ENCODE measurements at regions not wholly inside any gene's neighbourhood (a gene's known extent, or its start where the extent isn't known, plus 50 kb on each side); places are given as distances from the start of the nearest gene placed in this dataset.

- Histone ChIP-seq H3K9me3 (ENCODE audit: control insufficient read depth, insufficient read depth, low read depth, low read length) (no peaks in the 10 kb centered on the region), H3K4me3 (ENCODE audit: low read depth, low read length) (no peak overlapping the region), H3K4me1 (ENCODE audit: control insufficient read depth, insufficient read depth, low read length) (no peaks in the 10 kb centered on the region), H3K27ac (ENCODE audit: extremely low read depth, low read depth, low read length) (no peak overlapping the region), H3K36me3 (ENCODE audit: control insufficient read depth in 2 of 2, insufficient read depth in 1 of 2, low read length in 2 of 2) (no peaks in the 10 kb centered on the region)
- ChIA-PET POLR2A (no interaction called here), CTCF (interaction anchor here (0.9 to 1.4 kb wide), 2 partner anchors 47 to 475 kb away, joined by 4 read pairs; no protein-coding TSS in a partner anchor)
- no peak for TF ChIP-seq PBX3 (CRISPR knock-in tag; IDR thresholded peaks at IDR 0.05)
- no peak for TF ChIP-seq ZNF26 (tag by site-specific recombination; IDR thresholded peaks at IDR 0.05)
- TF ChIP-seq ZNF654 (tag by site-specific recombination; IDR thresholded peaks at IDR 0.05; ENCODE audit: low read depth), result no peak
- TF ChIP-seq ZNF596 (tag by site-specific recombination; IDR thresholded peaks at IDR 0.05), result no peak
- TF ChIP-seq KLF16 (tag by site-specific recombination; IDR thresholded peaks at IDR 0.05), result no peak
Observed at GRCh38 chr2:180583441-180584140, 396.8 kb upstream of the UBE2E3 start.

- no peaks in the 10 kb centered on the region for H3K4me1 ChIP-seq (ENCODE audit: control insufficient read depth, insufficient read depth, low read length)
- no peak overlapping the region for H3K4me3 ChIP-seq (ENCODE audit: low read depth, low read length)
- no peak overlapping the region for H3K27ac ChIP-seq (ENCODE audit: extremely low read depth, low read depth, low read length)
- ChIA-PET POLR2A (no interaction called here), CTCF (no interaction called here)
- no peaks in the 10 kb centered on the region for H3K9me3 ChIP-seq (ENCODE audit: control insufficient read depth, insufficient read depth, low read depth, low read length)
- no peaks in the 10 kb centered on the region for H3K36me3 ChIP-seq (ENCODE audit: control insufficient read depth in 2 of 2, insufficient read depth in 1 of 2, low read length in 2 of 2)
- TF ChIP-seq ZNF221 (tag by site-specific recombination; IDR thresholded peaks at IDR 0.05; ENCODE audit: borderline replicate concordance) (no peak), SCRT2 (tag by site-specific recombination; IDR thresholded peaks at IDR 0.05) (no peak), ZNF175 (tag by site-specific recombination; IDR thresholded peaks at IDR 0.05) (no peak), ZNF558 (tag by site-specific recombination; IDR thresholded peaks at IDR 0.05) (no peak), ZNF596 (tag by site-specific recombination; IDR thresholded peaks at IDR 0.05) (no peak), REST (tag by site-specific recombination; IDR thresholded peaks at IDR 0.05) (no peak), SP7 (tag by site-specific recombination; IDR thresholded peaks at IDR 0.05) (no peak), SALL2 (tag by site-specific recombination; IDR thresholded peaks at IDR 0.05; ENCODE audit: borderline replicate concordance) (no peak), ZNF701 (tag by site-specific recombination; IDR thresholded peaks at IDR 0.05) (no peak), ZBTB11 (tag by site-specific recombination; conservative IDR thresholded peaks at IDR 0.05; ENCODE audit: low read depth) (no peak), ZEB2 (tag by site-specific recombination; IDR thresholded peaks at IDR 0.05) (no peak), ZBTB6 (tag by site-specific recombination; IDR thresholded peaks at IDR 0.05) (no peak), KLF7 (tag by site-specific recombination; IDR thresholded peaks at IDR 0.05; ENCODE audit: borderline replicate concordance) (no peak), MEIS1 (CRISPR knock-in tag; IDR thresholded peaks at IDR 0.05; ENCODE audit: borderline replicate concordance) (no peak), BCL6B (tag by site-specific recombination; IDR thresholded peaks at IDR 0.05) (no peak), ZNF155 (tag by site-specific recombination; IDR thresholded peaks at IDR 0.05) (no peak), KLF1 (tag by site-specific recombination; IDR thresholded peaks at IDR 0.05) (no peak)
Observed at GRCh38 chr2:180579388-180579787, 401.0 kb upstream of the UBE2E3 start.
